Activated naive CD4-positive, alpha-beta T cell treated with anti-CD3 and anti-CD28 coated beads for 36 hours (primary cell): ENCODE measurements at regions not wholly inside any gene's neighbourhood (a gene's known extent, or its start where the extent isn't known, plus 50 kb on each side); places are given as distances from the start of the nearest gene placed in this dataset.

Source experiments
- CTCF ChIA-PET: fragments of 350-600 bp; sonication (Branson Sonifier 250); formaldehyde crosslinking; loops from one replicate; lab custom pipeline; 2021; ENCODE audit warnings: antibody characterized with exemption; lab: Charles Lee
- DNase-seq: peaks from one replicate; pipeline ENCODE4 v3.0.0-alpha.2; 2020
- H3K27ac Mint-ChIP-seq: one replicate; pipeline ENCODE4 v1.8.0; 2021; ENCODE audit warnings: mild to moderate bottlenecking, mixed read lengths
- H3K27me3 Mint-ChIP-seq: one replicate; pipeline ENCODE4 v1.8.0; 2021; ENCODE audit warnings: low read depth, mixed read lengths
- H3K36me3 Mint-ChIP-seq: one replicate; pipeline ENCODE4 v1.8.0; 2021; ENCODE audit warnings: low read depth, mixed read lengths
- H3K4me1 Mint-ChIP-seq: one replicate; pipeline ENCODE4 v1.8.0; 2021; ENCODE audit warnings: low read depth, mixed read lengths
- H3K4me3 Mint-ChIP-seq: one replicate; pipeline ENCODE4 v1.8.0; 2021; ENCODE audit warnings: mild to moderate bottlenecking, moderate library complexity, mixed read lengths
- H3K9me3 Mint-ChIP-seq: one replicate; pipeline ENCODE4 v1.8.0; 2021; ENCODE audit warnings: mixed read lengths
- intact Hi-C: fragments of 100-400 bp; cut with micrococcal nuclease; formaldehyde crosslinking; loops from one replicate; pipeline ENCODE4 v1.15.1; 2023

DNA sequence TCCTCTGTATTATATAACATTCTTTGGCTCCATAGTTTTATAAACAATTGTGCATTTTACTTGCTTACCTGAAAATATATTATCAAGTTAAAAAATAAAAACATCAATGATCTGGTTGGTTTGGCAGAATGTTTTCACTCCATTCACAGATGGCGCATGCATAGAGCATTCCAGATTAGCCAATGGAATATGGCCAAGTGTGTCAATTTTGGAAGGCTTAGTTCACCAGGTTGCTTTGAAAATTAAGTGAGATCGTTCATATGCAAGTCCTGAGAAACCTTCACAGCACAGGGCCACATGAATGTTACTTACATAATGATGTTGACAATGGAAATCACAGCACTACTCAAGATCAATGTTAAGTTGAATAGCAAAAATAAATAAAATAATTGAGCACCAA lies 335.7 kb downstream of the GRB14 start:
- Mint-ChIP-seq H3K4me3 (no peak overlapping the region), H3K27ac (no peak overlapping the region), H3K9me3 (peaks cover 5% of the 10 kb centered on the region), H3K36me3 (no peaks in the 10 kb centered on the region), H3K4me1 (no peaks in the 10 kb centered on the region), H3K27me3 (no peaks in the 10 kb centered on the region)
- intact Hi-C loops: no loop called here
- DNase-seq: no peak
- CTCF ChIA-PET: no interaction called here

DNA sequence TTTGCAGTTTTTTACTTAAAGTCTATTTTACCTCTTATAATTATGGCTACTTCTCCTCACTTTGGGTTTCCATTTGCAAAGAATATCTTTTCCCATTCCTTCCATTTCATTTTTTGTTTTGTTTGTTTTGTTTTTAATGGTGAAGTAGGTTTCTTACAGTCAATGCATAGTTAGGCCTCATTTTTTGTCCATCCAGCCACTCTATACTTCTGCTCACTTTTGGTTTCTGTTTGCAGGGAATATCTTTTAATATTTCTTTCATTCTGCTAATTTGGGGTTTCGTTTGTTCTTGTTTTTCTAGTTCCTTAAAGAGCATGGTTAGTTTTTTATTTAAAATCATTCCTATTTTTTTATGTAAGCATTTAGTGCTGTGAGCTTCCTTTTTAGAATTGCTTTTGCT lies 339.4 kb downstream of the GRB14 start:
- Mint-ChIP-seq H3K36me3 (no peaks in the 10 kb centered on the region), H3K4me1 (no peaks in the 10 kb centered on the region), H3K27me3 (no peaks in the 10 kb centered on the region), H3K9me3 (peaks cover 3% of the 10 kb centered on the region), H3K4me3 (no peak overlapping the region), H3K27ac (no peak overlapping the region)
- intact Hi-C loops: no loop called here
- CTCF ChIA-PET: no interaction called here
- no peak for DNase-seq

GRCh38 chr2:164275659-164276058 lies 345.6 kb downstream of the GRB14 start:
- Mint-ChIP-seq H3K27ac (no peak overlapping the region), H3K36me3 (no peaks in the 10 kb centered on the region), H3K9me3 (peaks cover 3% of the 10 kb centered on the region), H3K4me3 (no peak overlapping the region), H3K27me3 (no peaks in the 10 kb centered on the region), H3K4me1 (no peaks in the 10 kb centered on the region)
- DNase-seq: no peak
- intact Hi-C loops: no loop called here
- CTCF ChIA-PET: interaction anchor here (0.7 kb wide), 1 partner anchor 743 kb away, joined by 7 read pairs; no protein-coding TSS in a partner anchor

DNA sequence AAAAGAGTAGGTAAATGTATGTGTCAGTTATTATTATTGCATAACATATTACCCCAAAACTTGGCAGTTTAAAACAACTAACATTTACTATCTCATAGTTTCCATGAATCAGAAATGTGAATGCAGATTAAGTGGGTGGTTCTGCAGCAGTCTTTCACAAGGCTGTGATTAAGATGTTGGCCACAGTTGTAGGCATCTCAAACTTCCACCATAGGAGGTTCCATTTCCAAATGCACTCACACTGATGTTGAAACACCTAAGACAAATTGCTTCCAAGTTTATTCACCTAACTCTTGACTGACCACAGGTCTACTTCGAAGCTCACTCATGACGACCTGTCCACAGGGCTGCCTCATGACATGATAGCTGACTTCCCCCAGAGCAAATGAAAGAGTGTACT lies 360.8 kb downstream of the GRB14 start:
- intact Hi-C loops: no loop called here
- no peaks in the 10 kb centered on the region for H3K36me3 Mint-ChIP-seq
- H3K4me3 Mint-ChIP-seq: no peak overlapping the region
- peaks cover 8% of the 10 kb centered on the region for H3K9me3 Mint-ChIP-seq
- CTCF ChIA-PET: no interaction called here
- no peaks in the 10 kb centered on the region for H3K27me3 Mint-ChIP-seq
- DNase-seq: no peak
- no peak overlapping the region for H3K27ac Mint-ChIP-seq
- no peaks in the 10 kb centered on the region for H3K4me1 Mint-ChIP-seq

DNA sequence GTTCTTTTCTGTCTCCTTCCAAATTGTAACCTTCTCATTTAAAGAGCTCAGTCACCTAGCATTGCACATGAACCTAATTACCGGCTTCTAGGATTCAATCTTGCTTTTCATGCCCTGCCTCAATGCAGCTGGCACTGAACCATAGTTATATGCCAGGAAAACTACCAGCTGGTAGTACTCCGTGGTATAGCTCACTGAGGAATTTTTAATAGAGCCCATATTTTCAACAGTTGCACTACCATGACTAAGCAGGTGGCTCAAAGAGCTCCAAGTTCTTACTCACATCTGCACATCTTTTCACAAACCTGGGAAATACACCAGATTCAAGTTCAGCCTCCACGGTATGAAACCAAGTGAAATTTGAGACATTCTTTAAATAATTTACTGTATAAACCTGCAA lies 363.5 kb downstream of the GRB14 start:
- Mint-ChIP-seq H3K27ac (no peak overlapping the region), H3K4me3 (no peak overlapping the region), H3K36me3 (no peaks in the 10 kb centered on the region), H3K27me3 (no peaks in the 10 kb centered on the region), H3K9me3 (peaks cover 5% of the 10 kb centered on the region), H3K4me1 (no peaks in the 10 kb centered on the region)
- intact Hi-C loops: no loop called here
- DNase-seq: no peak
- CTCF ChIA-PET: no interaction called here

DNA sequence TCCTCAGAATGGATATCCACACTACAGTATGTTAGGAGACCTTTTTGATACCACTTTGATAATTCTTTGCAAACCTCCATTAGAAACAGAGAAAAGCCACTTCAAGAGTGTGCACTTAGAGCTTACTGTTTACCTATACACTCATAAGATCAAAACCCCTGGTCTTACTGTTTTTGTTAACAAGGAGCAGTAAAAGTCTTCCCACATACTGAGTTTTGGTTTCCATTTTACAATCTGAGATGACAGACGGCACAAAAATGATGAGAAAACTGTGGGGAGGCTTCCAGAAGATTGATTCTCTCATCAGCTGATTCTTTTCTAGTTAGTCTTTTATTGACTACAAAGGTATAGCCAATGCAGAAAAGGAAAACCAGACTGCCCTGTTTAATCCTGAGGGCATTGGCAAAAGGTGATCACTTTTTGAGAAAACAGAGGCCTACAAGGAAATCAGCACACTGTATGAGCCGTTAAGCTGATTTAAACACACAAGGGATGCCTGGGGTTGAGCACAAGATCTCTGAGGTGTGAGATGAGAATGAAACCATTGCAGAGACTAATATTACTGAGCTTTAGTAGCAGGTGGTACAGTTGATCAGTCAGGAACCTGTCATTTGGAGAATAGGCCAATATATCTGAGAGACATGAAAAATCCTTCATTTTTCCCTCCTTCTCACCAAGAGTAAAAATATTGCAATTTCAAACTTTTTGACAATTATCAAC lies 368.6 kb downstream of the GRB14 start:
- H3K27me3 Mint-ChIP-seq: no peaks in the 10 kb centered on the region
- H3K9me3 Mint-ChIP-seq: no peaks in the 10 kb centered on the region
- H3K27ac Mint-ChIP-seq: no peak overlapping the region
- H3K36me3 Mint-ChIP-seq: no peaks in the 10 kb centered on the region
- H3K4me1 Mint-ChIP-seq: no peaks in the 10 kb centered on the region
- CTCF ChIA-PET: no interaction called here
- no peak overlapping the region for H3K4me3 Mint-ChIP-seq
- DNase-seq: no peak
- intact Hi-C loops: no loop called here

DNA sequence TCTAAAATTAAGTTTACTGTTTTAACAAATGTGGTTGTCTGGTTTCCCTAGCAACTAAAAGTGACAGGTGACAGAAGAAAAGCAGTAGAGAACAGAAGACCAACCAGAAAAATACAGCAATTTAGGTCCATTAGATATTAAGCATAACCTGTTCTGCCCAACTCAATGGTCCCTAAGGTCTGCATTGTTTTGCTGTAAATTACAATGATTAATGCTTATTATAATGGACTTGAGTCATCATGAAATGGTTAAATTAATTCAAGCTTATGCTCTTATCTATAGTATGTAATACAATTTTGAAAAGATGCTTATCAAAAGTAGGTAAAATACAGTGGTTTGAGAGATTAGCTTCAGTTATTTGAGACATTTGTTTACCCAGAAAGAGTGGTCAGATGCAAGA lies 378.0 kb downstream of the GRB14 start:
- Mint-ChIP-seq H3K27me3 (no peaks in the 10 kb centered on the region), H3K27ac (no peak overlapping the region), H3K36me3 (no peaks in the 10 kb centered on the region), H3K4me1 (no peaks in the 10 kb centered on the region), H3K4me3 (no peak overlapping the region), H3K9me3 (peaks cover 11% of the 10 kb centered on the region)
- intact Hi-C loops: no loop called here
- DNase-seq: no peak
- CTCF ChIA-PET: no interaction called here

DNA sequence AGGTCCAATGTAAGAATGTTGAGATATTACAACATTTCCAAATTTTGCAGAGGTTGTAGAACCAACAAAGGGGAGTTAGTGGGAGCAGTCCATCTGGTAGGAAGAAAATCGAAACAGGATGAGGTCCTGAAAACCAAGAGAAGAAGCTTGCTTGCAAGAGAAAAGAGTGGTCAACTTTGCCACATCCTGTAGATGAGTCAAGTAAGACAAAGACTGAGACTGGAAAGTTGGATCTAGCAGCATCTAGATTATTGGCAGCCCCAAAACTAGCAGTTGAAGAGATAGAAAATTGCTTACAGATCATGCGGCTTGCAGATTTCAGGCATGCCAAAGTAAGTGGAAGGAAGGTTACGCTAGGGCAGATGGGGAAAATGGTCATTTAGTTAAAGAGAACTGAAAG lies 378.9 kb downstream of the GRB14 start:
- CTCF ChIA-PET: no interaction called here
- H3K4me1 Mint-ChIP-seq: no peaks in the 10 kb centered on the region
- no peak for DNase-seq
- no peaks in the 10 kb centered on the region for H3K27me3 Mint-ChIP-seq
- no peaks in the 10 kb centered on the region for H3K36me3 Mint-ChIP-seq
- no peak overlapping the region for H3K27ac Mint-ChIP-seq
- intact Hi-C loops: no loop called here
- H3K4me3 Mint-ChIP-seq: no peak overlapping the region
- H3K9me3 Mint-ChIP-seq: peaks cover 11% of the 10 kb centered on the region

DNA sequence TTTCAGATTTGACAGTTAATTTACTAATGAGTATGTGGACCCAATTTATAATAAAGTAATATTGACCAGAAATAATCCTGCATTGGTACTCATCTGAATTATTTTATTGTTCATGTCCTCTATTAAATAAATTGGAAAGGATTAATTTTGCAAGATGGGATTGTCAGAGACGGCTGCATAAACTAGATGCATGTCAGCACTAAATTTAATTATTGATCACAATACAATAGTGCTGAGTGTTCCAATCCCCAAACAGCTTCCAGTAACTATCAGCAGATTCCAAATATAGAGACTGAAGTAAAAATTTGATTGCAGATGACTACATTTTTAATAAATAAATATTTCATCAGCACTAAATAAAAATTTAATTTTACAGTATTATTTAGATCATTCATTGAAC lies 387.2 kb downstream of the GRB14 start:
- Mint-ChIP-seq H3K27me3 (no peaks in the 10 kb centered on the region), H3K9me3 (no peaks in the 10 kb centered on the region), H3K27ac (no peak overlapping the region), H3K4me3 (no peak overlapping the region), H3K4me1 (no peaks in the 10 kb centered on the region), H3K36me3 (no peaks in the 10 kb centered on the region)
- CTCF ChIA-PET: no interaction called here
- intact Hi-C loops: no loop called here
- no peak for DNase-seq

DNA sequence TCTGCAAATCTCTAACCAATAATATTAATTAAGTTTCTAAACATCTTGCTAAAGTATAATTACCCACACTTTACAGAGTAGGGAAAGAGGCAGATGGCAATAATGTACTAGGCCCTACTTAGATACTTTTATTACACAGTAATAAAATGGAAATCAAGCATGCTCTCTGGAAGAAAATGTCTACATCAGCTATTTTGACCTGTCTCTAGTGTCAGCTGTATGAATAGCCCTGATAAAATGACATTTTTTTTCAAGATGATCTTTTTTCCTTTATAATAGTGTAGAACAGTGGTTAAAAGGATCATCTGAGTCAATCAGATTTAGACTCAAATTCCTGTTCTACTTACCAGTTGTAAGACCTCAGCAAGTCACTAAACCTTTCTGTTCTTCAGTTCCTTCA lies 397.3 kb downstream of the GRB14 start:
- Mint-ChIP-seq H3K36me3 (no peaks in the 10 kb centered on the region), H3K9me3 (peaks cover 2% of the 10 kb centered on the region), H3K4me3 (no peak overlapping the region), H3K4me1 (no peaks in the 10 kb centered on the region), H3K27me3 (no peaks in the 10 kb centered on the region), H3K27ac (no peak overlapping the region)
- CTCF ChIA-PET: no interaction called here
- no peak for DNase-seq
- intact Hi-C loops: no loop called here

DNA sequence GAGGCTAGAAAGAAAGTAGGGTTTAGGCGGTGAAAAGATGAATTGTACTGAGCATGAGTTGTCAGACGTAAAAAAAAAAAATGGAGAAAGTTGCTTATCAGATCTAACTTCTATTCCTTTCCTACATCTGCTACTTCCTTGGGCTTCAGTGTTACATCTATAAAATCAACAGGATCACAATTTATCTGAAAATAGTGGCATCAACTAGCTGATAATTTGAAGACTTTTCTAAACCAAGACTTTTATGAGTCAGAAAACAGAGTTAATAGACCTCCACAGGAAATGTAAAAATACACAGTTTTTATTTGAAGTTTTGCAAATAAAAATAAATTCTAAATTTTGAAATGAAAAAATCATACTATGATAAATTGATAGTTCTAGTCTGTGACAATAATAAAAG lies 399.8 kb downstream of the GRB14 start:
- intact Hi-C loops: no loop called here
- DNase-seq: no peak
- H3K4me1 Mint-ChIP-seq: no peaks in the 10 kb centered on the region
- H3K27me3 Mint-ChIP-seq: no peaks in the 10 kb centered on the region
- CTCF ChIA-PET: no interaction called here
- H3K27ac Mint-ChIP-seq: no peak overlapping the region
- H3K9me3 Mint-ChIP-seq: peaks cover 2% of the 10 kb centered on the region
- no peak overlapping the region for H3K4me3 Mint-ChIP-seq
- no peaks in the 10 kb centered on the region for H3K36me3 Mint-ChIP-seq

DNA sequence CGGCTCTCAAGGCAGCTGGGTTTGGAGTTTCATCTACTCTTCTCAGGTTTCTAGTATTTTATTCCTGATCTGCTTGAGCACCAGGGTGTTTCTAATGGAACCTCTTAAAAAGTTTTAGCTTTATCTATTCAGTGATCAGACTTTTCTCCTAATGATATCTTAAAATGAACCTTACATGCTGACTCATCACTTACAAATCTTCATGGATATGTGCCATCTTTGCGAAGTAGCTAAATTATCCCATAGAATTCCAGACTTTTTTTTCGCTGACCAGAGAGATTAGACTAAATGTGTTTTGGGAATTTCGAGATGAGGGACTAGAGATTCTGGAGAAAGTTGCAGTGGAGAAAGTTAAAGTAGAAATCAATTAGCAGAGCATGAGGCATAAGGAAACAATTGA lies 401.0 kb downstream of the GRB14 start:
- no peaks in the 10 kb centered on the region for H3K36me3 Mint-ChIP-seq
- intact Hi-C loops: no loop called here
- H3K4me3 Mint-ChIP-seq: no peak overlapping the region
- H3K9me3 Mint-ChIP-seq: no peaks in the 10 kb centered on the region
- no peaks in the 10 kb centered on the region for H3K4me1 Mint-ChIP-seq
- CTCF ChIA-PET: no interaction called here
- H3K27me3 Mint-ChIP-seq: no peaks in the 10 kb centered on the region
- H3K27ac Mint-ChIP-seq: no peak overlapping the region
- DNase-seq: no peak

DNA sequence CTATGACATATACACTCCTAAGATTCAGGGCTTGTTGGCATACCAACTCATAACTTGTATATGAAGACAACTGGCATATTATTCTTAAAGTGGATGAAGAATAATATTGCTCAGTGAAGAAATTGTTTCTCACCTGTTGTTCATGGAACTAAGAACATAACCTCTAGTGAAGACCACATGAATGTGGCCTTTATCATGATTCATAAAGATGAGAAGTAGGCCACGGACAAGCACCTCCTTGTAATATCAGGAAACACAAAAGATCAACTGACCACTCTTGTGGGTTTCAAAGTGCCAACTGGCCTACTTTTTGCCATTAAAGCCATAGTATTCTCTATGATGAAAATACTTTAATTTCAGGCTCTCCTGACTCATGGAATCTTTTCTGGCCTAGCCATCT lies 407.4 kb downstream of the GRB14 start:
- CTCF ChIA-PET: no interaction called here
- Mint-ChIP-seq H3K36me3 (no peaks in the 10 kb centered on the region), H3K27me3 (no peaks in the 10 kb centered on the region), H3K9me3 (peaks cover 8% of the 10 kb centered on the region), H3K27ac (no peak overlapping the region), H3K4me1 (no peaks in the 10 kb centered on the region), H3K4me3 (no peak overlapping the region)
- no peak for DNase-seq
- intact Hi-C loops: no loop called here
